ENCODE measurements at regions not wholly inside any gene's neighbourhood (a gene's known extent, or its start where the extent isn't known, plus 50 kb on each side); places are given as distances from the start of the nearest gene placed in this dataset.

DNA sequence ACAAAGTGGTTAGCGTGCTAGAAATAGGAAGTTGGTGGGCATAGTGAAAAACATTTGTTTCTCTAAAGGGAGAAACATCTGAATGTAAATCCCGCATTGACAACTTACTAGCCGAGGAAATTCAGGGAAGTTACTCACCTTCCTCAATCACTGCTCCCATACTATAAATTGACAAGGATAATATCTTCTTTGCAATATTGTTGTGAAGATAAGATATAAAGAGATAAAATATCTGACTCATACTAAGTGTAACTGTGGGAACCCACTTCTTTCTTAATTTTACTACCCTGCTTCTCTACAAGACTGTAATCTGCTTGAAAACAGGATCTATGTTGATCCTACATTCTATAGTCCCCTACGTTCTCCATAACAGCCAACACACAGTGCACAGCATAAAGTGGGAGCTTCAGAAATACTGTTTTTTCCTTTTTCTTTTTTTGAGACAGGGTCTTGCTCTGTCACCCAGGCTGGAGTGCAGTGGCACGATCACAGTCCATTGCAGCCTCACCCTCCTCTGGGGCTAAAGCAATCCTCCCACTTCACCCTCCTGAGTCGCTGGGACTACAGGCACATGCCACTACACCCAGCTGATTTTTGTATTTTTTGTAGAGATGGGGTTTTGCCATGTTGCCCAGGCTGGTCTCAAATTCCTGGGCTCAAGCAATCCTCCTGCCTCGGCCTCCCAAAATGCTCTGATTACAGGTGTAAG lies 57.4 kb upstream of the C1orf21 start:
- DNase-seq, result no peak

- DNase-seq, result no peak
Measured at GRCh38 chr1:184329962-184330868, 56.6 kb upstream of the C1orf21 start.

- DNase-seq, result no peak
Measured at GRCh38 chr1:184330875-184331274, 56.0 kb upstream of the C1orf21 start.

Data from NCI-H187 (cell line).